Muscle layer of duodenum (tissue), 2 donors: ENCODE measurements at regions not wholly inside any gene's neighbourhood (a gene's known extent, or its start where the extent isn't known, plus 50 kb on each side); places are given as distances from the start of the nearest gene placed in this dataset.

ENCODE experiments used
- H3K27ac ChIP-seq: one replicate; pipeline ENCODE4 v1.7.0; 2013; ENCODE audit warnings: mild to moderate bottlenecking, low read length
- H3K27me3 ChIP-seq: one replicate; pipeline ENCODE4 v1.7.0; 2013; ENCODE audit warnings: low read depth, mild to moderate bottlenecking, control low read depth, low read length
- H3K36me3 ChIP-seq, 2 donors: one replicate each; pipeline ENCODE4 v1.7.0; 2013; ENCODE audit warnings: low read length in 2 of 2, control low read depth in 1 of 2, mild to moderate bottlenecking in 1 of 2; ENCODE audit not compliant: insufficient read depth in 2 of 2, control insufficient read depth in 1 of 2
- H3K4me1 ChIP-seq, 2 donors: one replicate each; pipeline ENCODE4 v1.7.0; 2013; ENCODE audit warnings: low read length in 2 of 2, mild to moderate bottlenecking in 2 of 2, control low read depth in 1 of 2, moderate library complexity in 1 of 2; ENCODE audit not compliant: insufficient read depth in 2 of 2, control insufficient read depth in 1 of 2
- H3K4me3 ChIP-seq, 2 donors: one replicate each; pipeline ENCODE4 v1.7.0; 2013; ENCODE audit warnings: low read length in 2 of 2, low read depth in 1 of 2, mild to moderate bottlenecking in 1 of 2
- H3K9me3 ChIP-seq, 2 donors: one replicate each; pipeline ENCODE4 v1.7.0; 2013; ENCODE audit warnings: low read length in 2 of 2, control low read depth in 1 of 2, mild to moderate bottlenecking in 1 of 2; ENCODE audit not compliant: control insufficient read depth in 1 of 2
- donor health status: healthy.

- Histone ChIP-seq H3K27me3 (no peaks in the 10 kb centered on the region), H3K27ac (no peak overlapping the region), H3K9me3 (no peaks in the 10 kb centered on the region), H3K4me3 (no peak overlapping the region), H3K4me1 (no peaks in the 10 kb centered on the region), H3K36me3 (no peaks in the 10 kb centered on the region)
Measured at GRCh38 chr14:53709381-53709780, 247.2 kb downstream of the BMP4 start.

DNA sequence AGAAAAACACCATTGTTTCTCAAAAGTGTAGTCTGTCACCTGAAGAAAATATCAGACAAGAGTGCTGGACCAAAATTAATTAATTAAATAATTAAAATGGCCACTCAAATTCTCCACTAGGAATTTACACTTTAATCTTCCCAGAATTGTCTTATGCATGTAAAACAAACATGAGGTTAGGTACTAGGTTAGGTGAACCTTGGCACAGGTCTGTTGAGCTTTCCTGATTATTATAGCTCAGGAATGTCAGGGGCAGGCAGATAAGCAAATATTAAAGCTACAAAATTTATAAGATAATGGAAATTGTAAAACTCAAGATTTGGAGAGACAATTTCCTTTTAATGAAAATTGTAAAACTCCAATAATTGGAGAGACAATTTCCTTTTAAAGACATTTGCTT, 253.2 kb downstream of the BMP4 start:
- Histone ChIP-seq H3K9me3 (no peaks in the 10 kb centered on the region), H3K4me1 (no peaks in the 10 kb centered on the region), H3K36me3 (no peaks in the 10 kb centered on the region), H3K27ac (no peak overlapping the region), H3K27me3 (no peaks in the 10 kb centered on the region), H3K4me3 (no peak overlapping the region)

- no peak overlapping the region for H3K27ac ChIP-seq
- no peaks in the 10 kb centered on the region for H3K9me3 ChIP-seq
- H3K36me3 ChIP-seq: no peaks in the 10 kb centered on the region
- no peaks in the 10 kb centered on the region for H3K27me3 ChIP-seq
- H3K4me3 ChIP-seq: no peak overlapping the region
- no peaks in the 10 kb centered on the region for H3K4me1 ChIP-seq
Measured at GRCh38 chr14:53701108-53701875, 255.3 kb downstream of the BMP4 start.

GRCh38 chr14:53696217-53696965, 260.2 kb downstream of the BMP4 start:
- Histone ChIP-seq H3K9me3 (no peaks in the 10 kb centered on the region), H3K27ac (no peak overlapping the region), H3K27me3 (no peaks in the 10 kb centered on the region)

GRCh38 chr14:53695692-53696214, 260.9 kb downstream of the BMP4 start:
- Histone ChIP-seq H3K4me3 (no peak overlapping the region), H3K27ac (no peak overlapping the region), H3K36me3 (no peaks in the 10 kb centered on the region), H3K9me3 (no peaks in the 10 kb centered on the region), H3K27me3 (no peaks in the 10 kb centered on the region), H3K4me1 (no peaks in the 10 kb centered on the region)

More at GRCh38 chr14:53696217-53696965, 260.2 kb downstream of the BMP4 start:
- no peak overlapping the region for H3K4me3 ChIP-seq
- H3K4me1 ChIP-seq: no peaks in the 10 kb centered on the region
- no peaks in the 10 kb centered on the region for H3K36me3 ChIP-seq

DNA sequence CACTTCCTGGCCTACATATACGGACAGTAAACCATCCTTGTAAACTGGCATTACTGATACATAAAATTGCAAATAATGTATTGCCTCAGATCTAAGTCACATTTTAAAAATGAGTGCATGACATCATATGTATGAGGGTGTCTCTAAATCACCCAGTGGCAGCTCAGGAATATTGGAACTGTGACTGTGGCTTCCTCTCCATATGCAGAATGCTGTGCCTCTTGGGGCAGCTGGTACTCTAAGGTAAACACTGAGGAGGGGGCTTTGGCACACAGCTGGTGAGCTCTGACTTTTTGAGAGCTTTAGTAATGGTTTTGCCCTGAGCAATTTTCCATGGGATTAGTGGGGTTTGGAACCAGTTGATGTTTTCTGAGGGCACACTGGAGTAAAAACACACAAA, 263.7 kb downstream of the BMP4 start:
- Histone ChIP-seq H3K27ac (no peak overlapping the region), H3K27me3 (no peaks in the 10 kb centered on the region), H3K36me3 (no peaks in the 10 kb centered on the region), H3K9me3 (no peaks in the 10 kb centered on the region), H3K4me1 (no peaks in the 10 kb centered on the region), H3K4me3 (no peak overlapping the region)

GRCh38 chr14:53692451-53692850, 264.2 kb downstream of the BMP4 start:
- no peaks in the 10 kb centered on the region for H3K9me3 ChIP-seq

GRCh38 chr14:53683229-53683628, 273.4 kb downstream of the BMP4 start:
- no peaks in the 10 kb centered on the region for H3K36me3 ChIP-seq
- H3K4me1 ChIP-seq: no peaks in the 10 kb centered on the region
- no peaks in the 10 kb centered on the region for H3K9me3 ChIP-seq

More at GRCh38 chr14:53692451-53692850, 264.2 kb downstream of the BMP4 start:
- Histone ChIP-seq H3K36me3 (no peaks in the 10 kb centered on the region), H3K4me1 (no peaks in the 10 kb centered on the region), H3K27ac (no peak overlapping the region), H3K27me3 (no peaks in the 10 kb centered on the region), H3K4me3 (no peak overlapping the region)

GRCh38 chr14:53672526-53672925, 284.1 kb downstream of the BMP4 start:
- Histone ChIP-seq H3K9me3 (no peaks in the 10 kb centered on the region), H3K4me1 (no peaks in the 10 kb centered on the region), H3K36me3 (no peaks in the 10 kb centered on the region), H3K4me3 (no peak overlapping the region), H3K27me3 (no peaks in the 10 kb centered on the region), H3K27ac (no peak overlapping the region)

More at GRCh38 chr14:53683229-53683628, 273.4 kb downstream of the BMP4 start:
- H3K4me3 ChIP-seq: no peak overlapping the region
- no peaks in the 10 kb centered on the region for H3K27me3 ChIP-seq
- H3K27ac ChIP-seq: no peak overlapping the region

GRCh38 chr14:53670701-53671100, 285.9 kb downstream of the BMP4 start:
- H3K27me3 ChIP-seq: no peaks in the 10 kb centered on the region
- no peaks in the 10 kb centered on the region for H3K9me3 ChIP-seq
- no peak overlapping the region for H3K27ac ChIP-seq

DNA sequence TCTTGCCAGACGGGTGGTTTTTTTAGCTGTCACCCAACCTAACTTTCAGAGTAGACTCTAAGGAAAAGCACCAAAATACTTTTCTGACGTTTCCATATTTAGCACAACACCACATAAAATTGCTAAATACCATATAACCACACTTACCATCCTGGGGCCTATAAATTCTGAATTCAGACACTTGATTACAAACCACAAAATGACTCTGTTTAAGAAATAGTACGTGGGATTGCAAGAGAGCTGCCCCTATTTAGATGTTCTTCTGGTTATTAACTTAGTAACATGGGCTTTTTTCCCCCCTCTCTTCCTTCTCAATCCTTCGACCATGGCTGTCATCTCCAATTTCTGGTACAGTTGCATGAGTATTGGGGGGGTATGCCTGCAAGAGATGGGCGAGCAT, 287.7 kb downstream of the BMP4 start:
- H3K36me3 ChIP-seq: no peaks in the 10 kb centered on the region
- no peak overlapping the region for H3K4me3 ChIP-seq
- no peaks in the 10 kb centered on the region for H3K4me1 ChIP-seq
- H3K27me3 ChIP-seq: no peaks in the 10 kb centered on the region
- H3K9me3 ChIP-seq: no peaks in the 10 kb centered on the region
- H3K27ac ChIP-seq: no peak overlapping the region

More at GRCh38 chr14:53670701-53671100, 285.9 kb downstream of the BMP4 start:
- Histone ChIP-seq H3K4me3 (no peak overlapping the region), H3K36me3 (no peaks in the 10 kb centered on the region), H3K4me1 (no peaks in the 10 kb centered on the region)
